OCI-LY3 (cell line): ENCODE measurements at regions not wholly inside any gene's neighbourhood (a gene's known extent, or its start where the extent isn't known, plus 50 kb on each side); places are given as distances from the start of the nearest gene placed in this dataset.

Experiments
- H2AFZ ChIP-seq: fragments of 200-600, 300-600 bp; shearing (Covaris generic); 2 replicates; pipeline ENCODE4 v1.6.0; 2014; ENCODE audit warnings: antibody characterized with exemption, low read depth, low read length
- H3K27ac ChIP-seq: fragments of 200-600, 300-600 bp; sonication (generic); 2 replicates; pipeline ENCODE4 v1.5.1; 2014; ENCODE audit warnings: mild to moderate bottlenecking, low read length, moderate library complexity, mixed read lengths
- H3K27me3 ChIP-seq: fragments of 200-600, 300-600 bp; sonication (generic); 2 replicates; pipeline ENCODE4 v1.6.1; 2014; ENCODE audit warnings: low read depth, low read length, mixed read lengths
- H3K36me3 ChIP-seq: fragments of 200-600, 300-600 bp; sonication (generic); replicated peaks from 2 replicates; pipeline ENCODE3; 2014; ENCODE audit warnings: low read depth, low read length, mixed read lengths
- H3K4me1 ChIP-seq: fragments of 300-600, 200-600 bp; sonication (generic); 2 replicates; pipeline ENCODE4 v1.6.1; 2014; ENCODE audit warnings: low read length, mixed read lengths
- H3K4me2 ChIP-seq: fragments of 200-600, 300-600 bp; sonication (generic); 2 replicates; pipeline ENCODE4 v1.6.1; 2014; ENCODE audit warnings: low read length, mixed read lengths
- H3K4me3 ChIP-seq: fragments of 300-600, 200-600 bp; sonication (generic); 2 replicates; pipeline ENCODE4 v1.5.1; 2014; ENCODE audit warnings: antibody characterized with exemption, mild to moderate bottlenecking, low read length, moderate library complexity
- H3K79me2 ChIP-seq: fragments of 300-600, 200-600 bp; shearing (Covaris generic); 2 replicates; pipeline ENCODE4 v1.6.1; 2014; ENCODE audit warnings: mild to moderate bottlenecking, low read length, mixed read lengths
- H3K9ac ChIP-seq: fragments of 300-600, 200-600 bp; shearing (Covaris generic); 2 replicates; pipeline ENCODE4 v1.6.0; 2014; ENCODE audit warnings: mild to moderate bottlenecking, low read length, moderate library complexity
- H3K9me3 ChIP-seq: fragments of 200-600, 300-600 bp; shearing (Covaris generic); 2 replicates; pipeline ENCODE4 v1.6.1; 2014; ENCODE audit warnings: low read length, mixed read lengths; ENCODE audit not compliant: insufficient read depth
- H4K20me1 ChIP-seq: fragments of 200-600, 300-600 bp; sonication (generic); 2 replicates; pipeline ENCODE4 v1.6.1; 2016; ENCODE audit warnings: low read length, mixed read lengths; ENCODE audit not compliant: insufficient read depth
- CTCF ChIP-seq: fragments of 200-600, 300-600 bp; sonication (generic); IDR thresholded peaks from 2 replicates; pipeline ENCODE4 v1.5.1; 2014; ENCODE audit warnings: antibody characterized with exemption, low read length, low read depth
- EZH2phosphoT487 ChIP-seq: fragments of 200-600 bp; shearing (Covaris generic); IDR thresholded peaks from 2 replicates; pipeline ENCODE4 v1.6.1; 2018; ENCODE audit warnings: antibody characterized with exemption, mixed run types, low read depth

DNA sequence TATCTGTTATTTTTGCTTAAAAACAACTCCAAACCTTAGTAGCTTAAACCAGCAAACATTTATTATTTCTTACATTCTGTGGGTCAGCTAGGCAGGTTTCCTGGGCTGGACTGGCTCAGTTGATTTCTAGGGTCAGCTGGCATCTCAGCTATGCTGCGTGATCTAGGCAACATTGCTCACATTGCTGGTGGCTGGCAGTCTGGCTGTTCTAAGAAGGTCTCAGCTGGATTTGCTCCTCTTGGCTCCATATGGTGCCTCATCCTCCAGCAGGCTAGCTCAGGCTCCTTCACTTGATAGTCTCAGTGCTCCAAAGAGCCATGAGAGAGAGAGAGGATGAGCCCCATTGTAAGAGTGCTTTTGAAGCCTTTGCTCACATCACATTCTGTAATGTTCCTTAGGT is 470.6 kb upstream of the CDH5 start:
- Histone ChIP-seq H2AFZ (no peak overlapping the region), H3K9me3 (no peaks in the 10 kb centered on the region), H3K79me2 (no peaks in the 10 kb centered on the region), H3K4me1 (no peaks in the 10 kb centered on the region), H4K20me1 (no peaks in the 10 kb centered on the region), H3K27ac (no peak overlapping the region), H3K9ac (no peak overlapping the region), H3K4me2 (no peak overlapping the region), H3K36me3 (no peaks in the 10 kb centered on the region), H3K27me3 (peaks cover 5% of the 10 kb centered on the region; the same call in 1 of the 2 replicates), H3K4me3 (no peak overlapping the region)
- TF ChIP-seq CTCF (no peak), EZH2phosphoT487 (no peak)

DNA sequence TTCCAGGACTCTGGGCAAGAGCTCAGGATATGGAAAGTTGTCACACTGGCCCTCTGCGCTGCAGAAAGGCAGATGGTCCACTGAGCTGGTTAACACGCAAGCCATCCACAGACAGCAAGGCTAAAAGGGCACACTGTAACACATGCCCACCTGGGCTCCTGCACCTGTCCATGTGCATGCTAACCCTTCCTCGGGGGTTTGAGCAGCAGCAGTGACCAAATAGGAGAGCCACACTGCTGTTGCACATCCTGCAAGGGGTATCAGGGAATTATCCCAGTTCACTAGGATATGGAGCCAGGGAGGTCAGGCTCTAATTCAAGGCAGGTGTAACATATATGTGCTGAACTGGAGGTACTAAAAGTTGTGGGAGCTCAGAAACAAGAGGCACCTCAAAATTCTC is 471.0 kb upstream of the CDH5 start:
- Histone ChIP-seq H3K27me3 (peaks cover 3% of the 10 kb centered on the region; the same call in 1 of the 2 replicates), H3K27ac (no peak overlapping the region), H2AFZ (no peak overlapping the region), H4K20me1 (no peaks in the 10 kb centered on the region), H3K9ac (no peak overlapping the region), H3K9me3 (no peaks in the 10 kb centered on the region), H3K4me1 (no peaks in the 10 kb centered on the region), H3K79me2 (no peaks in the 10 kb centered on the region), H3K36me3 (no peaks in the 10 kb centered on the region), H3K4me3 (no peak overlapping the region), H3K4me2 (no peak overlapping the region)
- no peak for TF ChIP-seq CTCF
- no peak for TF ChIP-seq EZH2phosphoT487

- TF ChIP-seq EZH2phosphoT487 (no peak), CTCF (no peak)
- Histone ChIP-seq H3K79me2 (no peaks in the 10 kb centered on the region), H2AFZ (no peak overlapping the region), H3K4me3 (no peak overlapping the region), H3K27ac (no peak overlapping the region), H3K4me2 (no peak overlapping the region), H3K9ac (no peak overlapping the region), H3K36me3 (no peaks in the 10 kb centered on the region), H3K9me3 (no peaks in the 10 kb centered on the region), H3K4me1 (no peaks in the 10 kb centered on the region), H3K27me3 (no peaks in the 10 kb centered on the region; the same call in 1 of the 2 replicates), H4K20me1 (no peaks in the 10 kb centered on the region)
These were observed 476.3 kb upstream of the CDH5 start for GRCh38 chr16:65890203-65890602.

- no peak overlapping the region for H2AFZ ChIP-seq
These were observed 476.9 kb upstream of the CDH5 start for GRCh38 chr16:65889533-65889966.

More at GRCh38 chr16:65889533-65889966, 476.9 kb upstream of the CDH5 start:
- no peak overlapping the region for H3K27ac ChIP-seq
- H3K27me3 ChIP-seq: no peaks in the 10 kb centered on the region
- no peak for TF ChIP-seq CTCF
- no peaks in the 10 kb centered on the region for H4K20me1 ChIP-seq
- no peaks in the 10 kb centered on the region for H3K9me3 ChIP-seq
- H3K79me2 ChIP-seq: no peaks in the 10 kb centered on the region
- H3K4me3 ChIP-seq: no peak overlapping the region
- no peaks in the 10 kb centered on the region for H3K36me3 ChIP-seq
- H3K4me1 ChIP-seq: no peaks in the 10 kb centered on the region
- no peak overlapping the region for H3K4me2 ChIP-seq
- no peak overlapping the region for H3K9ac ChIP-seq
